ENCODE measurements at regions not wholly inside any gene's neighbourhood (a gene's known extent, or its start where the extent isn't known, plus 50 kb on each side); places are given as distances from the start of the nearest gene placed in this dataset.
A peak's percentile ranks its signal among the peaks of the same experiment; 100 is the strongest.

GRCh38 chr4:52212702-52213101 is 161.6 kb downstream of the SPATA18 start:
- intact Hi-C loops (cut with DNase I): loop anchor here (2.0 kb wide), 1 partner anchor 40 kb away; no protein-coding TSS in a partner anchor

DNA sequence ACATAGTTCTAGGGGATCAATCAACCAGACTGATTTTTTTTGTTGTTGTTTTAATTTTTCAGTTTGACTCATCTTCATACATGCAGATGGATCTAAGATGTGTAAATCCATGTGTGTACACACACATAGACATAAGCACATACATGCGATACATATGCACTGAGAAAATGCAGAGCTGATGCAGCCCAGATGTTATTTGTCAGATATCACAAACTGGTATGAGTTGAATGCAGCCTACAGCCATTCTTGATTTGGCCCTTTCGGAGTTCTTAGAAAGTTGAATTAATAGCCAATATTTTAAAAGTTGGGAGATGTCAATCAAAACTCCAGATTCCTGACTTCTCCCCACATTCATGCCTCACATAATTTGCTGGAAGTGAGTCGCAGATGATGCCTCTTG is 180.4 kb downstream of the SPATA18 start:
- intact Hi-C loops (cut with DNase I): loop anchor here (5.0 to 10.0 kb wide), 3 partner anchors 143 to 1993 kb away; partner anchors contain the start of gene PDGFRA
- DNase-seq: no peak

More at GRCh38 chr4:52212702-52213101, 161.6 kb downstream of the SPATA18 start:
- no peak for DNase-seq

- intact Hi-C loops (cut with DNase I): loop anchor here (5.0 to 10.0 kb wide), 3 partner anchors 140 to 1990 kb away; partner anchors contain the start of gene PDGFRA
- DNase-seq: no peak
Observed at GRCh38 chr4:52234561-52235440, 183.7 kb downstream of the SPATA18 start.

DNA sequence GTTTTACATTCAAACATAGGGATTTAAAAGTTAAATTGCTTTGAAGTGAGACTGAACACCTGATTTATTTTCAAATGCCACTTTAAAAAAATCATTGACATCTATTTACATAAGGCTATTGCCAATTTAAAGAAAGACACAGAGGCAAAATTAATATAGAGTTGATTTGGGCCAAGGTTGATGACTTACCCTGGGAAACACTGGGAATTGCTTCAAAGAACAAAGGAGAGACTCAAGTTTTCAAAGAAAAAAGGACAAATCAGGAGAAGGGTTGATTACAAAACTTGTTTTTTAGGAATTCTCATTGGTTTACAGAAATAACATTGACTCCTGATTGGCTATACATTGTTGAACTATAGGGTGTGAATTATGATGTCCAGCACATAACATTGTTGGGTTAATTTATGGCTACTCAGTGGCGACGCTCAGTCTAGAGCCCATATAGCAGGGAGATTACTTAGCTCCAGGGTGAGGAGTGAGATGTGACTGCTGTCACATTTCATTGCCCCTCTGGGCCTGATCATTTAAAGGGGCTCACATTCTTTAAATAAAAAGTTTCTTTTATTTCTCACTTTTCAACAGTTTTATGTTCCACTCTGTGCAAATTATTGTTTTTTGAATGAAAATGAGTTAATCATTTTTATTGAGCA is 184.6 kb downstream of the SPATA18 start:
- no peak for DNase-seq
- intact Hi-C loops (cut with DNase I): loop anchor here (10.0 kb wide), 2 partner anchors 139 to 1989 kb away; partner anchors contain the start of gene PDGFRA

GRCh38 chr4:52241916-52242315 is 190.8 kb downstream of the SPATA18 start:
- no peak for DNase-seq
- intact Hi-C loops (cut with DNase I): no loop called here

DNA sequence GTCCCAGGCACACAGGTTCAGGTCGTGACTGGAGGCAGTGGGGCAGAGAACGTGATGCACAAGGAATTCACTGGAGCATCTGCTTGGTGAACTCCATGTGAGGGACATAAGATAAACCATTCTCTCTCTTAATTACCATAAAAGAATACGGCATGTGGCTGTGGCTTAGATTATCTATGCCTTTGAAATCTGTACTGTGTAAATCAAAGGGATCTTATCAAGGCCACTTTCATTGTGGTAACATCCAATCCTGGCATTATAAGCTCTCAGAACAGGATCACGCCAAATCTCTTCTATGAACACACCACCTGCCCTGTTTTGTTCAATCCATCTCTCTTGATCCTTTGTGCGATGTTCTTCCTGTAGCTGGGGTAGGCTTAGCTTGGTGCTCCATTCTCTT is 192.3 kb downstream of the SPATA18 start:
- no peak for DNase-seq
- intact Hi-C loops (cut with DNase I): no loop called here

- no peak for DNase-seq
- intact Hi-C loops (cut with DNase I): no loop called here
Observed at GRCh38 chr4:52244103-52244775, 193.1 kb downstream of the SPATA18 start.

DNA sequence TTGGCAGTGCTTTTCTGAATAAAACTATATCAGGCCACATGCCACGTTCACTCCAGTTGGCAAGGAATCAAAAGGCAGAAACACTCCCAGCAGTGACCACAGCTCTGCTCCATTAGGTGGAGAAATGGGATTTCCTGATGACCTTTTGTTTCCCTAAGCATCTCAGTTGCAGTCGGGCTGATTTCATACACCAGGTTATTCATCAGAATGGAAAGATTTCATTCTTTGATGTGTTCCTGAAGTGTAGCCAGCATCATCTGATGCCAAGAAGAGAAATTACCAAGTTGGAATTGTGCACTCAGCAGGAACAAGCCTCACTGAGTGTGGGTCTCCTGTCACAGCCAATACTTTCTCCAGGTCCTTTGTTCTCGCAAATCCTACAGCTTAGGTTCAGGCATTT is 193.7 kb downstream of the SPATA18 start:
- DNase-seq: no peak
- intact Hi-C loops (cut with DNase I): no loop called here

DNA sequence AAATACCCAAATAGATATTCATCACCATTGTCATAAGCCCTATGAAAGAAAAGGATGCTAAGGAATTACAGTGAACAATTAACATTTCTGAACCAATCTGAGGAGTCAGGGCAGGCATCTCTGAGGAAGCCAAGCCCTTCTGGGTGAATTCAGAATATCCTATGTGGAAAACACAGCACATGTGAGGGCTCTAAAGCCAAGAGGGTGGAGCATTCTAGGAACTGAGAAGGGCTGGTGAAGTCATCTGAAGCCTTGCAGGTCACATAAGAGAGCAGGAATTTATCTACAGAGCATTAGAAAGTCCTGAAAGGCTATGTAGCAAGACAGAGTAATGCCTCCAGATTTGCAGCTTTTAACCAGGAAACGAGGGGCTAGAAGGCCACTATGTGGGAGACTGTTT is 195.7 kb downstream of the SPATA18 start:
- DNase-seq: no peak
- intact Hi-C loops (cut with DNase I): no loop called here

DNA sequence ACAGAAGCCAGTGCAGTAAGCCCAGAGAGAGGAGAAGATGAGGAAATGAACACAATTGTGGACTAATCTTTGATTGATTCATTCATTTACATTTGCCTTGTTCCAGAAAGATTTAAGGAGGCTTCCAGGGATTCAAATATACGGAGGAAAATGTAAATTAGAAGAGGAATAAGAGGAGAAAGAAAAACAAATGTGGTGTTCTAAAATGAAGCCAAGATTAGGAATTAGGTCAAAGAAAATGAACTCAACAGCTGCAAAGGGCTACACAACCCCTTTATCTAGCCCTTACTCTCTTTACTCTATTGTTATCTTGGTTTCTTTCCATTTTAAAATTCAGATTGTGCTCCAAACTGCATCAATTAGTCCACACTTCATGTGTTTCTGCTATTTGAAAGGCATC is 196.8 kb downstream of the SPATA18 start:
- intact Hi-C loops (cut with DNase I): no loop called here
- no peak for DNase-seq

GRCh38 chr4:52248820-52249219 is 197.7 kb downstream of the SPATA18 start:
- DNase-seq: no peak
- intact Hi-C loops (cut with DNase I): no loop called here

DNA sequence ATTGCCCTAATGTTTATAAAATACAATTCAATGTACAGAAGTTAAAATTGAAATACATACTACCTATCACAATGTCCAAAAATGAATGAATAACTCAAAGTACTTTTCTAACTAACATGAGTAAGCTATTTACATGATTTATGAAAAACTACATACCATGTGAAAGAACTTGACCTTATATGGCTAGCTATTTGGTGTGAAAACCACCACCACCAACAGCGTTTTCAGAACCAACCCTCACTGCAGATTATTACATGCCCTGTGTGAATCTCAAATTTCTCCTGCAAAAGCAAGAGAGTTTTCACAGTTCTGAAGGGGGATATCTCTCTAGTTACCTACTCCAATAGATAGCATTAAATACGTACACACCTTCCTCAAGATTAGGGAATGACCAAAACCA is 198.5 kb downstream of the SPATA18 start:
- DNase-seq: no peak
- intact Hi-C loops (cut with DNase I): no loop called here

DNA sequence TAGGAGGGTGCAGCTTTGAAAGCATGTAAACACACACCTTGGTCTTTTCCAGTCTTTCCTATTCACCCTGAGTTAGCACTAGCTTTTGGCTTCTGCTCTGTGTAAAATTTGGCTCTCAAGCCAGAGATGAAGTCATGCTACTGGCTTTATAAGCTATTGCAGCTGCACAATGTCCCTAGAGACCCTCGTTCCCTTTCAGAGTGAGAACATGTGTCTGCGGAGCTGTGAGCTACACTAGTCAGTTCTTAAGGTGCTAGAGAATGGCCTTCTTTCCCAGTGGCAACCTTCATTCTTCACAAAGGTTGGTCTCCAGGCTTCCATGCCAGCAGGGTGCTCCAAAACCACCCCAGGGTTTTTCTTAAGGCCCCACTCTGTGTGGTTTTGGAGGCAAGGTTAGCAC is 199.1 kb downstream of the SPATA18 start:
- DNase-seq: no peak
- intact Hi-C loops (cut with DNase I): no loop called here

DNA sequence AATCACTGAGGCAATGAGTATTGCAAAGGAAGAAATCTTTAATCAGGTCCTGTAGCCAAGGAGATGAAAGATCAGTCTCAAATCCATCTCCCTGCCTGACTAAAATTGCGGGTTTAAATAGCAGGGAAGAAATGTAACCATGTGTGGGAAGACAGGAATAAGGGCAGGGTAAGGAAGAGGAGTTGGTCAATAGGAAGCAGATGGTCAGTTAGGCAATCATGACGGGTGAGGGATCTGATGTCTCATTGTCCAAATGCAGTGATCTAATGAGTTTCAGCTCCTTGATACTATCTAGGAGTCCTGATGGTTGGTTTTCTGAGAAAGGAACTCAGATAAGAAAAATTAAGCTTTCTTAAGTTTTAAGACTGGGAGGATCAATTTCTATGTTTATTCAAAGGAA is 200.8 kb downstream of the SPATA18 start:
- no peak for DNase-seq
- intact Hi-C loops (cut with DNase I): no loop called here

GRCh38 chr4:52253025-52253424 is 201.9 kb downstream of the SPATA18 start:
- intact Hi-C loops (cut with DNase I): no loop called here
- no peak for DNase-seq

DNA sequence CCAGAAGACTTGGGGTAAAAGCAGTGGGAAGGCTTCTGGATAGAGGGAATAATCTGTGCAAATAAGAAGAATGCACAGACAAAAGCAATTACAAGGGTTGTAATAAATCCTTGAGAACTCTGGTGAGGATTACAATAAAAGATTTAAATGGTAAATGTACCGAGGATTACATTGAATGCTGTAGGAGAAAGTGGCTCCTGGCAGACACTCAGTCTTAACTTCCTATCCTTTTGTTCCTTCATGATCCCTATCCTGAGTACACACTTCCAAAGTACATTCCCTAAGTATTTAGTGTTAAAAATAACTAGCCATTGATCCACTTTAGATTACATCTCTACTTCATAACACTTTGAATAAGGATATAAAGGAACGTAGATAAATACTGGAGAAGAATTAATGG is 205.4 kb downstream of the SPATA18 start:
- intact Hi-C loops (cut with DNase I): no loop called here
- no peak for DNase-seq

DNA sequence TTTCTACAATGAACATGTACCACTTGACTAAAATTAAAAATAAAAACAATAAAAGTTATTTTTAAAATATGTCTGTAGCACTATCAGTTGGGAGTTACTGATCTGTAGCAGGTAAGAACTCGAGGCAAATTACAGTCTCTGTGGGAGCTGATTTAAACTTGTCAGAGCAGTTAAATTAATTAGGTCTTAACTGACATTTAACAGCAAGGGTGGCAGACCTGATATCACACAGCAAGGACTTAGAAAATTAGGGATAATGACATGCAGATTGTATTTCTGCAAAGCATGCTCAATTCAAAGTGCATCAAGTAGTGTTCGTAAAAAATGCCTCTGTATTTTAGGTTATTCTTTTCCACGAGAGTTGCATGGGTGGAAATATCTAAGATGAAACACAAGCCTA is 208.9 kb downstream of the SPATA18 start:
- DNase-seq: no peak
- intact Hi-C loops (cut with DNase I): no loop called here

DNA sequence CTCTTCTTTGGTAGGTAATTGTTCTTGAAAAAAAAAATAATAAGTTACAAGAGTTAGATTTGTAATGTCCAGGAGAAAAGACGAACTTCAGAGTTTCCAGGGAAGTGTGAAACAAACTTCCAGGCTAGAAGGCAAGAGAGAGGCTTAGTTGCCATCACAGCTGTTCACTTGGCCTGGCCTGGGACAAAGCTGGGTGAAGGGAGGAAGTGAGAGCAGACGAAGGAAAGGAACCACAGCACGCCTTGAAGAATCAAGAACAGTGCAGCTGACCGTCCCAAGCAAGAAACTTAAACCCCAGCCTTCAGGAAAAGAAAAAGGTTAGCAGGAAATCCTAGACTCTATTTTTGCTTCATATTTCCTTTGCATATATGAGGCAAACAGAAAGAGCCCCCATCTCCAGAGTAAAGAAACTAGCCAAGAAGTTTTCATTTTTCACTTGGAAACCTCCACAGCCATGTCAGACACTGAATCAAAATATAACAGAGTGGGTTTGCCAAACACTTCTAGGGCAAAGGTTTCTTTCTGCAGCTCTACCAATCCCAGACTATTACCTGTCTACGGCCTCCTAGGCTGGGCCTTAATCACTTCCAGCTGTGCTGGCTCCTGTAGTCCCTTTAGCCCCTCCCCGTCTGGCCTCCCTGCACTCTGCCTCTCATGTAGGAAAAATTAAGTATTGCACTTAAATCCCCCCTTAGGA is 209.6 kb downstream of the SPATA18 start:
- intact Hi-C loops (cut with DNase I): no loop called here
- DNase-seq: peak in 4 of 10 donors; percentile 10 to 76 (median 11)

DNA sequence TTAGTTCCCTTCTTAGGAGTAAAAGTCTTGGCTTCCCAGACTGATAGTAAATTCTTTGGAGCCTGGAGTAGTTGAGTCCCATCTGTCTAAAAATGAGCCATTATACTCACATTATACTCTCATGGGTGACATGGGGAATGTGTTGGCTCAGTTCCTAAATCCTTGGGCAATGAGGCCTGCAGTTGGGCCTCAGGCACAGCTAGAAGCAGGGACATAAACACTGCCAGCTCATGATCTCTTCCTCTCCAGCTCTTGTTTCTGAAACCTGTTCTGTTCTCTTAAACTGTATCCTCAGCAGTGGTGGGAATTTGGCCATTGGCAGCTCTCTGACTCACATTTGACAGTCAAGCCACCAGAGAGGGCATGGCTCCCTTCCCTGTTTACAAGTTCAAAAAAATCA is 212.5 kb downstream of the SPATA18 start:
- DNase-seq: no peak
- intact Hi-C loops (cut with DNase I): no loop called here

DNA sequence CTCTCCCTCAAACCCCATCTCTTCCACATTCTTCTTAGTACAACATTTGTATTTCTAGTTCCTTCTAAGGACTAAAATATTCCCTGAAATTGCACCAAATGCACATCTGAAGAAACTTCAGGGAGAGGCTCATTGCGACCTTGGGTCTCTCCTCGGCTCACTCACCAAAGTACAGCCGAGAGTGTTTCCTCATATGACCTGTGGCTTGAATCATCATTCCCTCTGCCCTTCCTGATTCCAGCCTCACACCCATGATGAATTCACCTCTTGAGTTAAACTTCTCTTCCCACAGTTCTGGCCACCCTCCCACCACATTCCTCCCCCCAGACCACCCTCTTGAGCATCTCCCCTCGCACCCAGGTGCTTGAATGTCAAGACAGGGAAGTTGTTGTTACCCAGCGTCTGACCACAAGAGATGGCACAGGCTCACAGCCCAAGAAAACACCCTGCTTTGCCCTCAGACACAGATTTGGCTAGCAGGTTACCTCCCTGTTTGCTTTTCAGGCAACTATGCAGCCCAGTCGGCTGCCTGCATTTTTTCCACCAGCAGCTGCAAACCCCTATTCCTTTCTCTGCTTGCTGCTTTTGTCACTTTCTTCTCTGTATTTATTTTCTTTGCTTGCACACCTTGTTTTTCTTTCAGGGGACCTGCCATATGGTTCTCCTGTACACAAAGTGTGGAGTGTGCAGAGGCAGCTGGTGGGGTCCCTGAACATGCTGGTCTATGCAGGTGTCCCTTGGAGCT is 214.8 kb downstream of the SPATA18 start:
- DNase-seq: no peak
- intact Hi-C loops (cut with DNase I): no loop called here

Data from posterior cingulate gyrus (tissue), 11 donors.